Inflammatory macrophage (primary cell): ENCODE measurements at regions not wholly inside any gene's neighbourhood (a gene's known extent, or its start where the extent isn't known, plus 50 kb on each side); places are given as distances from the start of the nearest gene placed in this dataset.
"Not testable (repeated sequence)": the region's sequence is repeated elsewhere in the genome, so short reads cannot be mapped to it uniquely, and the experiment has no call there.

Source experiments
- DNase-seq, 2 donors: peaks; one replicate each; pipeline ENCODE4 v3.0.0-alpha.2; 2020 to 2022

DNA sequence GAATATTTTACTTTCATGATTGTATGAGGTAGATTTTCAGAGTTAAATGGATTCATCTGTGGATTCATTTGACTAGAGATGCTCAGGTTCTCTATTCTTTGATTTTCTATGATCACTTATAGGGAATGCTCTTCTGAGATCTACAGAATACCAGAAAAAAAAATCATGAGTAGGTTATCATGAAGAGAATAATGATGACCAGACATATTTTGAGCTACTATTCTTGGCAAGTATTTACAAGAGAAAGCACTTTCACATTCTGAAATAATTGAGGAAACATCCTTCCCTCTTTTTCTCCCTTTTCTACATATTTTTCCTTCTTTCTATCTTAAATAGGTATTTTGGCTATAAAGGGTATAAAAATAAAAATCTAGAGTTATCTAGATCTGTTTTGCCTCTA is 543.0 kb upstream of the TUSC1 start:
- no peak for DNase-seq

DNA sequence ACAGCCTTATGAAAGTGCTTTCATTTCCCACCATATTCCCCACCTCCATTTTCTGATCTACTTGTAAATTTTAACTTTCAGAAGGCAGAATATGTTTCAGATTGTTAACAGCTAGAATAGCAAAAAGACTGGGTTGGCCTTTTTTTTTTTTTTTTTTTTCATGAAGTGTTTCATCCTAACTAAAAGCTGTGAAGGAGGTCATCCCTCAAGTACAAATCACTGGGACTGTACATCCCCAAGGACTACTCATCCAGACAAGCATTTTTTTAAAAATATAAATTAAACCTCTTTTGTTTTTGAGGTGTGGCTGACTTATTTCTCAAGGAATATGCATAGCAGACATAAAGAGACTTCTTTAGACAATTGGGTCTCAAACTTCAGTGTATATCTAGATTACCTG is 542.1 kb upstream of the TUSC1 start:
- no peak for DNase-seq

- no peak for DNase-seq
Measured at GRCh38 chr9:26219961-26220360, 541.7 kb upstream of the TUSC1 start.

DNA sequence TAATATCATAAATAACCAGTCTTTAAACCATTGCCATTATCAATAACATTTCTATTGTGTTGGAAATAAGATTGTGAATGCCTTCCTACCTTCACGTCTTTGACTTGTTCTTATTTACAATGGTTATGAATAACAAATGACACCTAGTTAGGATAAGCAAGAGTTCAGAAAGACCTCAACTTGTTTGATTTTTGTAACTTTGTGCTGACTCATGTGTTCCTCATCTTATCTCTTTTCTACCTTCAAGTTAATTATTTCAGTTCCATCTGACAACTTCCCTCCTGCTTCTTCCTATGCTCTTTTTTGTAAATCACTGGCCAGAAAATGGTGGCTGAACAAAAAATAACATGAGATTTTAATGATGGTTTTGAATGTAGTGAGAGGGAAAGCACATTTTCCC is 538.5 kb upstream of the TUSC1 start:
- no peak for DNase-seq

- not testable (repeated sequence) for DNase-seq
Measured at GRCh38 chr9:26214713-26215444, 536.6 kb upstream of the TUSC1 start.

DNA sequence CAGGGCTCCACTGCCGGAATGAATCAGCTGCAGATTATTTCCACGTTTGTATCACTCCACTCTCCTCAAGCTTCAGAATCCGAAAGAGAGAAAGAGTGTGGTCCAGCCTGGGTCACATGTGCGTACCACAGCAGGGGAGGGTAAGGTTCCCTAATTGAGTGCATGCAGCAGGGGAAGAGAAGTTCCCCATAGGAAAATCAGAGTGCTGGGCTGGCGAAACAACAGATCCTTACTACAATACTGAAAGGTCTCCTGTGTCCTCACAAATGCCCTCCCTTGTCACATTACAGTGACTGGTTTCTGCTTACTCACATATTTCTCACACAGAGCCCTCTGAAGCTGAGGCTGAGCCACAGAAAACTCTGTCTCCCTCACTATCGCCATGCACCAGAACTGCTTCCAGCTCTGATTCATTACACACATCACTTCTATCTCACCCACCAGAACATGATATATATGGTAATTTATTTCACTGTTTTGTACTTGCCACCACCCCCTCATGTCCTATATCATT is 532.2 kb upstream of the TUSC1 start:
- no peak for DNase-seq

- no peak for DNase-seq
Measured at GRCh38 chr9:26205261-26205660, 527.0 kb upstream of the TUSC1 start.

DNA sequence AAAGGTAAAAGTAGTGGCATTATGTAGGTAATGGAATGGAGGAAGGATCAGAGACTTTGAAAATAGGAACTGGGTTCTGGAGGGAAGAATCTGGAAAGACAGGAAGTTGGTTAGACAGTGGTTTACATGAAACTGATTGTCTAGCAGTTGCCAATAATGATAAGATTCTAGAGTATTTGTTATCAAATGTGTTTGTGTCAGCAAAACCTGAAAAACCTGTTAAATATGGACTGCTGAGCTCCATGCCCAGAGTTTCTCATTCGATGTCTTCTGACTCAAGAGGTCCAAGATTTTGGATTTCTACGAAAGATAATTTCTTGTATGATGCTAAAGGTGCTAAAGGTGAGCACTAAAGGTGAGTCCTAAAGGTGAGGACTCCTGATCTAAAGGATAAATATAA is 515.0 kb upstream of the TUSC1 start:
- no peak for DNase-seq

DNA sequence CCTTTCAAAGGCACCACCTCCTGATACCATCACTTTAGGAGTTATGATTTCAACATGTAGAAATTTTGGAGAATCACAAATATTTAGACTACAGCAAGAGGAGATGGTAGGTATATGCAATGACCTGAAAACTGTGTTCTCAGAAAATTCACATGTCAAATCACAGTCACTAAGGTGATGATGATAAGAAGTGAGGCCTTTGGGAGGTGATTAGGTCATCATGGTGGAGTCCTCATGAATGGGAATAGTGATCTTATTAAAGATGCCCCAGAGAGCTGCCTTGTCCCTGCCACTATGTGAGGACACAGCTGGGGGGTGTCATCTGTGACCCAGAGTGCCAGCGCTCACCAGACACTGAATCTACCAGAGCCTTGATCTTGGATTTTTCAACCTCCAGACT is 513.5 kb upstream of the TUSC1 start:
- DNase-seq, result no peak

DNA sequence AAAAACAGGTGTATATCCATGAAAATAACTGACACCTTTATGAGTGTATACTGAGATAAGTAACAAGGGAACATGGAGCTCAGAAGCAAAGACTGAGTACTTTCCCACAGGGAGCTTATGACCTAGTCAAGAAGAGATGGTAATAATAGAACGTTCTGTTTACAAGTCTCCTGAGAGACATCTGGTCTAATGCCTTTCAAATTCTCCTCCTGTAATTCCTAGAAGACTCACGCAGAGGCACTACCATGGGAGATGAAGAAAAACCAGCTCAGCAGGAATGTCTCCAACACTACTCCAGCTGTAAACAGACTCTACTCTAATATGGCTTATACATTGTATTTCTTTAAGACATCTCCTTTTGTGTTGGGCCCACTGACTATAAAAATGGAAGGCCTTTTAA is 503.6 kb upstream of the TUSC1 start:
- no peak for DNase-seq

GRCh38 chr9:26176628-26177027 is 498.4 kb upstream of the TUSC1 start:
- DNase-seq, result no peak

DNA sequence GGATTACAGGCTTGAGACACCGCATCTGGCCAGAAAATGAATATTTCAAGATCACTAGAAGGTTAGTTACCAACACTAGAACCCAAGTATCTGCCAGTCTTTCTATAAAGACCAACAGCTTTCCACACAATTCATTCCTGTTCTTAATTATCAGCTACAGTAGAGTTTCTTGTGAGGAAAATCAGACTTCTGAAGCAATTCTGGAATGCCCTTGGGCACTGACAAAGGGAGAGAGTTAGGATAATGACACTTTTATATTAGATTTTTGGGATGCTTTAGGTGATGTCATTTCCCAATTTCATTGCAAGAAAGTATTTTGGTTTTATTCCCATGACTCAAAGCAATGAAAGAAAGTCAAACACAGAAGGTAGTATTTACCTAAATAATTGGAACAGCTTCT is 497.0 kb upstream of the TUSC1 start:
- DNase-seq, result no peak

- no peak for DNase-seq
Measured at GRCh38 chr9:26172301-26172700, 494.1 kb upstream of the TUSC1 start.

DNA sequence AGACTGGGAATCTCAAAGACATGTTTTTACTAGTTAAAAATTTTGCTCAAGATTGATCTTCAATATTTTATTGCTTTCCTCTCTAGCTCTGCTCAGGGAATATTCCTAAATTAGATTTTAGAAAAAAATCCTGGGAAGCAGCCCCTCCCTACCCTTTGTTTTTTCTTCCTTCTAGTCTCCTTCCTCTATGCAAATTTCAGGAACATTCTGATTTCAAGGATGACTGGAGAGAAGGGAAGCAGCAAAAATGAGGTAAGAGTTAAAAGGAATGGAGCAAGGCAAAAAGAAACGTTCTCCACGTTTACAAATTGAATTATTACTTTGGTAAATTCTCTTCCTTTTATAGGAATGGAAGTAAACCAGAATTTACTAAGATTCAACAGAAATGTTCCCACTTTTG is 493.4 kb upstream of the TUSC1 start:
- DNase-seq, result no peak

DNA sequence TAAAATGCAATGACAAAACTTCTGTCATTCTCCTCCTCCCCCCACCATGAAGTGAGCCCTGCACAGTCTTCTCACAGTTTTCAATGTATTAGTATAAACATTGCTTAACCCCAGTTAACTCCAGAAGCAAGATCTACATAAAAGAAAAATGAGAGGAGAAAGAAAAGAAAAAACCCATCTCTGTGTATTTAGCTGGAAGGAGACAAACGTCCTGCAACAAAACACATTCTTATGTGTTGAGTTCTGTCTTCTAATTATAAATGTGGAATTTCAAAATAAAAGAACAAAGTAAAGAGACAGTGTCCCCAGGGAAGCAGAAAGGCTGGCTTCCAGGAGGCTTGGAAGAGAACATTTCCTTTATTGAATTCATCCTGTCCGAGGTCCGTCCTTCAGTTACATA is 491.9 kb upstream of the TUSC1 start:
- no peak for DNase-seq

DNA sequence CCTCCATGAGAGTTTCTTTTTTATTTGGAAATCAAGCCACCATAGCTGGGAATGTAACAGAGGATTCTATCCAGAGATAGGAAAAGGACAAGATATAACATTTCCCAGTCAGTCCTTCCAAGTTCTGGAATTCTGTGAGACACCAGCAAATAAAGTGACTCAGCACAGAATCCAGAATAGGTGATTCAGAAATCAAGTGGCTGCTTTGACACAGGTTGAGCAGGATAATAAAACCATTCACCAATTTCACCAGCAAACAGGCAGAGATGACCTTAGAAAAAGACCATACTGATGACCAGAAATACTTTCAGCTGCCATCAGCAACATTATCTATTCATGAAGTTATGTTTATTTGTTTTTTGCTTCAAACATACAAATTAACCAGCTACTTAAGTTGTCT is 491.5 kb upstream of the TUSC1 start:
- DNase-seq, result no peak

- DNase-seq, result no peak
Measured at GRCh38 chr9:26166537-26166936, 488.3 kb upstream of the TUSC1 start.

DNA sequence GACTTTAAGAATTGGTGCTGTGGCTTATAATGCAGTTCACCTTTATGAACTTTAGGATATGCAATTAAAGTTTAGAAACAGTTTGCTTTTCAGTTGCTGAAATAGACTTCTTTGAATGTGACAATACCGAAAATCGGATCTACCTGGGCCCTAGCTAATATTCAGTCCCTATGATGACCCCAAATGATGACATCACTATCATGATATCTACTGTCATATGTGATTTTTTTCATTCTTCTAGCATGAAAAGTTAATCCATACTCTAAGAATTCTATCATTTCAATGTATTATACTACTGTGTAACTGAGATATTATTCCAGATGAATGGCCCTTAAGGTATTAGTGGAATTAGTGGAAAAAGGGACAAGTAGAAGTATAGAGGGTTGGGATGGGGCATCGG is 487.2 kb upstream of the TUSC1 start:
- DNase-seq, result no peak

DNA sequence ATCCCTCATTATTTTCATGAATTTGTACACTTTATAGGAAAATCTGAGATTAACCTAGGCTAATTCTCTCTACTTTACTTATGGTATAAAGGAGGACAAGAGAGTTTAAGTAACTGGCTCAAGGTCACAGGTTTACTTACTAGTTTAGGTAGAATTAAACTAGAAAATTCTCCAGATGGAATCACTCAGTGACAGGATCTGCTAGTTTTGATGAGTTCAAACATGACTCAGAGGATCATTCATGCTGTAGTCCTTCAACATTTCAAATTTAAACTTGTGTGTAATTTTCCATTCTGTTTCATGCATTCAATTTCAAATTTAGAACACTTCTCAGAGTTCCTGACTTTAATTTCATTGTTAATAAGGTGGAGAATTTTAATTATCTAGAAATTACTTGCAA is 485.7 kb upstream of the TUSC1 start:
- DNase-seq, result no peak

- DNase-seq, result no peak
Measured at GRCh38 chr9:26159575-26160392, 481.5 kb upstream of the TUSC1 start.

DNA sequence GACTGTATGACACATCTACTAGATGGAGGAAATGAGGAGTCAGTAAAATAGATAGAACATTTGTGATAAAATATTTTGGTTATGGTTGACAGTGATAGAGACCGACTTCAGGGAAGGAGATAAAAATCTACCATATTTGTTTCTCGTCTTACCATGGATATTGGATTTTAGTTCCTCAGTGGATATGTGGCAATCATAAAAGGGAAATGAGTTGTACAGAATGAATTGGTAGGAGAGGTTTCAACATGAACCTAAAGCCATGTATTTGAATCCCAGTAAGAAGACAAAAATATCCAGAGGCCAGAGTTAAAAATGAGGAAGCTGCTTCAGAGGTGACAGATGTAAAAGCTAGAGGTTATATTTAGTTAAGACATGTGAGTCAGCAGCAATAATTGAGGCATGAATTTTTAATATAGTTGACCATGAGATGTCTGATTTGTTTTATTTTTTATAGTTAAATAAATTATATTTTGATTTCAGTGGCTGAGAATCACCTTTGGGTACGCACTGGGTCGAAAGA is 480.4 kb upstream of the TUSC1 start:
- no peak for DNase-seq

GRCh38 chr9:26157411-26157810 is 479.2 kb upstream of the TUSC1 start:
- DNase-seq, result no peak

GRCh38 chr9:26152350-26152749 is 474.1 kb upstream of the TUSC1 start:
- no peak for DNase-seq

- DNase-seq, result no peak
Measured at GRCh38 chr9:26148128-26148527, 469.9 kb upstream of the TUSC1 start.
